ENCODE measurements at regions not wholly inside any gene's neighbourhood (a gene's known extent, or its start where the extent isn't known, plus 50 kb on each side); places are given as distances from the start of the nearest gene placed in this dataset.

DNA sequence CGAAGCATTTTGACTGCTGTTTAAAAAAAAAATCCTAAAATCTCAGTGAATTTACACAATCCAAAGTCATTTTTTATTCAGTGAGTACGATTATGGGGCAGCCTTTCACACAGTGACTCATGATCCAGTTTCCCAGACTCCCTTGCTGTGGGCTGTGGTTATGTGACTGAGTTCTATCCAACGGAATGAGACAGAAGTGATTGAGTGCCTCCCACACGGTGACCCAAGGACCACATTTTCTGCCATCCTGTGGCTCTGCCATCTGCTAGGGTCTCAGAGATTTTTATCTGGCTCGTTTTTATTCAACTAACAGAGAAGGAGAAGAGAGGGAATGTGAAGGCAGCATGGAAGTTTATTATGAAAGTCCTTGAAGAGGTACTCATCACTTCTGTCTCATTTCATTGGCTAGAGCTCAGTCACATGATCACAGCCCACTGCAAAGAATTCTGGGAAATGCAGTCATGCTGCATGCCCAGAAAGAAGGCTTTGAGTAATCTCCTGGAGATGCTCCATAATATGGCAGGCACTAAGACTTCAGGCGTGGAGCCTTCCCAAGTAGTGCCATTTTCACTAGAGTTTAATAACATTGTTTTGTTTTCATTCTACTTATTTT lies 999.4 kb downstream of the UQCRFS1 start:
- TF ChIP-seq BHLHE40 (IDR thresholded peaks at IDR 0.05; ENCODE audit: low read depth, low read length) (no peak), ZSCAN20 (CRISPR knock-in tag; IDR thresholded peaks at IDR 0.05) (no peak), JUNB (IDR thresholded peaks at IDR 0.05) (no peak), CEBPB (IDR thresholded peaks at IDR 0.05) (no peak), MAZ (IDR thresholded peaks at IDR 0.05; ENCODE audit: borderline replicate concordance, low read depth, low read length) (no peak), SREBF2 (IDR thresholded peaks at IDR 0.05) (no peak), TFCP2L1 (CRISPR knock-in tag; IDR thresholded peaks at IDR 0.05) (no peak), PHF8 (IDR thresholded peaks at IDR 0.05; ENCODE audit: borderline replicate concordance, low read depth) (no peak), RARB (CRISPR knock-in tag; IDR thresholded peaks at IDR 0.05) (no peak), FOSL2 (IDR thresholded peaks at IDR 0.05) (no peak), FOSL2 (CRISPR knock-in tag; IDR thresholded peaks at IDR 0.05) (no peak), FOSB (CRISPR knock-in tag; IDR thresholded peaks at IDR 0.05) (no peak), EHF (CRISPR knock-in tag; IDR thresholded peaks at IDR 0.05) (no peak), CBX8 (IDR thresholded peaks at IDR 0.05) (no peak), TP53 (CRISPR knock-in tag; IDR thresholded peaks at IDR 0.05) (no peak), MYC (IDR thresholded peaks at IDR 0.05; ENCODE audit: borderline replicate concordance, low read length) (no peak)
- TF ChIP-seq, protein P1, sequence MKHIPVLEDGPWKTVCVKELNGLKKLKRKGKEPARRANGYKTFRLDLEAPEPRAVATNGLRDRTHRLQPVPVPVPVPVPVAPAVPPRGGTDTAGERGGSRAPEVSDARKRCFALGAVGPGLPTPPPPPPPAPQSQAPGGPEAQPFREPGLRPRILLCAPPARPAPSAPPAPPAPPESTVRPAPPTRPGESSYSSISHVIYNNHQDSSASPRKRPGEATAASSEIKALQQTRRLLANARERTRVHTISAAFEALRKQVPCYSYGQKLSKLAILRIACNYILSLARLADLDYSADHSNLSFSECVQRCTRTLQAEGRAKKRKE (CRISPR knock-in tag; IDR thresholded peaks at IDR 0.05; ENCODE audit: low read depth), result no peak
- TF ChIP-seq, protein P2, sequence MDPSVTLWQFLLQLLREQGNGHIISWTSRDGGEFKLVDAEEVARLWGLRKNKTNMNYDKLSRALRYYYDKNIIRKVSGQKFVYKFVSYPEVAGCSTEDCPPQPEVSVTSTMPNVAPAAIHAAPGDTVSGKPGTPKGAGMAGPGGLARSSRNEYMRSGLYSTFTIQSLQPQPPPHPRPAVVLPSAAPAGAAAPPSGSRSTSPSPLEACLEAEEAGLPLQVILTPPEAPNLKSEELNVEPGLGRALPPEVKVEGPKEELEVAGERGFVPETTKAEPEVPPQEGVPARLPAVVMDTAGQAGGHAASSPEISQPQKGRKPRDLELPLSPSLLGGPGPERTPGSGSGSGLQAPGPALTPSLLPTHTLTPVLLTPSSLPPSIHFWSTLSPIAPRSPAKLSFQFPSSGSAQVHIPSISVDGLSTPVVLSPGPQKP (IDR thresholded peaks at IDR 0.05; ENCODE audit: low read depth, low read length), result no peak
- TF ChIP-seq, protein P3, sequence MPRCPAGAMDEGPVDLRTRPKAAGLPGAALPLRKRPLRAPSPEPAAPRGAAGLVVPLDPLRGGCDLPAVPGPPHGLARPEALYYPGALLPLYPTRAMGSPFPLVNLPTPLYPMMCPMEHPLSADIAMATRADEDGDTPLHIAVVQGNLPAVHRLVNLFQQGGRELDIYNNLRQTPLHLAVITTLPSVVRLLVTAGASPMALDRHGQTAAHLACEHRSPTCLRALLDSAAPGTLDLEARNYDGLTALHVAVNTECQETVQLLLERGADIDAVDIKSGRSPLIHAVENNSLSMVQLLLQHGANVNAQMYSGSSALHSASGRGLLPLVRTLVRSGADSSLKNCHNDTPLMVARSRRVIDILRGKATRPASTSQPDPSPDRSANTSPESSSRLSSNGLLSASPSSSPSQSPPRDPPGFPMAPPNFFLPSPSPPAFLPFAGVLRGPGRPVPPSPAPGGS (IDR thresholded peaks at IDR 0.05), result no peak
- TF ChIP-seq, protein P4, sequence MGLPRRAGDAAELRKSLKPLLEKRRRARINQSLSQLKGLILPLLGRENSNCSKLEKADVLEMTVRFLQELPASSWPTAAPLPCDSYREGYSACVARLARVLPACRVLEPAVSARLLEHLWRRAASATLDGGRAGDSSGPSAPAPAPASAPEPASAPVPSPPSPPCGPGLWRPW (IDR thresholded peaks at IDR 0.05), result no peak
- DNase-seq (ENCODE audit: low read depth in 1 of 2, low spot score in 1 of 2) (peak in 1 of 2 experiments; percentile 71), FAIRE-seq (peak; percentile 82), ATAC-seq (peak in 1 of 2 experiments; percentile 44; a peak in 1 of 6 replicates)
- no peak overlapping the region for H3K4me2 ChIP-seq
- peaks cover 9% of the 10 kb centered on the region; the same call in 2 of the 3 replicates for H3K9me3 ChIP-seq
- H3K4me3 ChIP-seq, result no peak overlapping the region
- H3K4me1 ChIP-seq, result no peaks in the 10 kb centered on the region
- ChIA-PET CTCF (no interaction called here), POLR2A (no interaction called here)
- H3K27ac ChIP-seq, result no peak overlapping the region
- WGBS (ENCODE audit: missing lambda C conversion rate), result 4% methylated on average over 6 of the region's 6 CpGs

DNA sequence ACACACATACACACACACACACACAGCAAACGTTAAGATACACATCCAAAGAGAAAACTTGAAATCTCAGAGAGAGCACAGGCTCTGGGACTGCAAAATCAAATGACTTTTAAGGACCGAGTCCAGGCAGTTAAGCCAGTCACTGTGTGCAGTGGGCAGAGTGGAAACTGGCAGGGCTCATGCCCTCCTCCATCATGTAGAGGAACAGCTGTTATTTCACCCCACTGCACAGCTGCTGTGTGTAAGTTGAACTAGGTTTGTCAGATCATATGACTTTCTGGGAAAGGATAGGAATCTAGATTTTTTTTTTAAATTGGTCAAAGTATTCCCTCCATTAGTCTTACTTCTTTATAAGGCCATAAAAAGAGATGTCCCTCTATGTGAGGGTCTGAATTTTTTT lies 1002.1 kb downstream of the UQCRFS1 start:
- Histone ChIP-seq H3K4me3 (no peak overlapping the region), H3K27ac (no peak overlapping the region), H3K9me3 (peaks cover 15% of the 10 kb centered on the region; the same call in 2 of the 3 replicates), H3K4me2 (no peak overlapping the region), H3K4me1 (no peaks in the 10 kb centered on the region)
- no peak for ATAC-seq
- TF ChIP-seq HOXA7 (CRISPR knock-in tag; IDR thresholded peaks at IDR 0.05) (no peak), CHD4 (IDR thresholded peaks at IDR 0.05; ENCODE audit: borderline replicate concordance) (no peak), FOXS1 (CRISPR knock-in tag; IDR thresholded peaks at IDR 0.05) (no peak), HDAC2 (IDR thresholded peaks at IDR 0.05) (no peak), NPAS2 (CRISPR knock-in tag; IDR thresholded peaks at IDR 0.05; ENCODE audit: borderline replicate concordance) (no peak), KDM5A (IDR thresholded peaks at IDR 0.05) (no peak), CBX8 (IDR thresholded peaks at IDR 0.05) (no peak), RAD21 (conservative IDR thresholded peaks at IDR 0.05 in 1 of 2, IDR thresholded peaks at IDR 0.05 in 1 of 2) (no peak), ZSCAN20 (CRISPR knock-in tag; IDR thresholded peaks at IDR 0.05) (no peak), NR3C1 (IDR thresholded peaks at IDR 0.05) (no peak), RCOR1 (IDR thresholded peaks at IDR 0.05; ENCODE audit: low read depth, low read length) (no peak), EHF (CRISPR knock-in tag; IDR thresholded peaks at IDR 0.05) (no peak), ZNF302 (CRISPR knock-in tag; IDR thresholded peaks at IDR 0.05) (no peak), MAZ (IDR thresholded peaks at IDR 0.05; ENCODE audit: borderline replicate concordance, low read depth, low read length) (no peak), ZC3H11A (IDR thresholded peaks at IDR 0.05) (no peak)
- TF ChIP-seq, protein P5, sequence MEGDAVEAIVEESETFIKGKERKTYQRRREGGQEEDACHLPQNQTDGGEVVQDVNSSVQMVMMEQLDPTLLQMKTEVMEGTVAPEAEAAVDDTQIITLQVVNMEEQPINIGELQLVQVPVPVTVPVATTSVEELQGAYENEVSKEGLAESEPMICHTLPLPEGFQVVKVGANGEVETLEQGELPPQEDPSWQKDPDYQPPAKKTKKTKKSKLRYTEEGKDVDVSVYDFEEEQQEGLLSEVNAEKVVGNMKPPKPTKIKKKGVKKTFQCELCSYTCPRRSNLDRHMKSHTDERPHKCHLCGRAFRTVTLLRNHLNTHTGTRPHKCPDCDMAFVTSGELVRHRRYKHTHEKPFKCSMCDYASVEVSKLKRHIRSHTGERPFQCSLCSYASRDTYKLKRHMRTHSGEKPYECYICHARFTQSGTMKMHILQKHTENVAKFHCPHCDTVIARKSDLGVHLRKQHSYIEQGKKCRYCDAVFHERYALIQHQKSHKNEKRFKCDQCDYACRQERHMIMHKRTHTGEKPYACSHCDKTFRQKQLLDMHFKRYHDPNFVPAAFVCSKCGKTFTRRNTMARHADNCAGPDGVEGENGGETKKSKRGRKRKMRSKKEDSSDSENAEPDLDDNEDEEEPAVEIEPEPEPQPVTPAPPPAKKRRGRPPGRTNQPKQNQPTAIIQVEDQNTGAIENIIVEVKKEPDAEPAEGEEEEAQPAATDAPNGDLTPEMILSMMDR (IDR thresholded peaks at IDR 0.05), result no peak
- TF ChIP-seq, protein P1 (CRISPR knock-in tag; IDR thresholded peaks at IDR 0.05; ENCODE audit: low read depth), result no peak
- TF ChIP-seq, protein P4 (IDR thresholded peaks at IDR 0.05), result no peak
- CTCF ChIA-PET, result no interaction called here
- FAIRE-seq, result no peak
- POLR2A ChIA-PET, result no interaction called here
- no peak for DNase-seq (ENCODE audit: low read depth in 1 of 2, low spot score in 1 of 2)
- WGBS (ENCODE audit: missing lambda C conversion rate), result 2% methylated on average over 2 of the region's 2 CpGs

Measured in A549 (cell line).